ENCODE measurements at regions not wholly inside any gene's neighbourhood (a gene's known extent, or its start where the extent isn't known, plus 50 kb on each side); places are given as distances from the start of the nearest gene placed in this dataset.

DNA sequence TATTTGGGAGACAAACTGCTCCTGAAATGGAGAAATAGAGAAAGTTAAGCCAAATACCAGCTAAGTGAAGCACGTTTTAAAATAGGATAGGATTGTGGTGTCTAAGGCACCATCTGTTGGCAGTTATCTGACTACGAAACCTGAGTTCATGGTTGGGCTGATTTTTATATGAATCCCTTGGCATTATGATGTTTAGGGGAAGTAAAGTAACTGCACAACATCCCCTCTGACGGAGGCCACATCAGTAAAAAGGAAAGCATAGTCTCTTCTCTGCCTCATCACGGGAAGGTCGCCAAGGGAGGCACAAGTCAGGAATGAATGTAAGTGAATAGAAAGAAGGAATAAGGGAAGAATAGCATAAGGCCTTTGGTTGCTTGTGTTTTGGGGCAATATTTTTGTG lies 128.0 kb downstream of the PRRX1 start:
- no peak for TF ChIP-seq EZH2 (IDR thresholded peaks at IDR 0.05; ENCODE audit: borderline replicate concordance, low read length)
- TF ChIP-seq, protein P1, sequence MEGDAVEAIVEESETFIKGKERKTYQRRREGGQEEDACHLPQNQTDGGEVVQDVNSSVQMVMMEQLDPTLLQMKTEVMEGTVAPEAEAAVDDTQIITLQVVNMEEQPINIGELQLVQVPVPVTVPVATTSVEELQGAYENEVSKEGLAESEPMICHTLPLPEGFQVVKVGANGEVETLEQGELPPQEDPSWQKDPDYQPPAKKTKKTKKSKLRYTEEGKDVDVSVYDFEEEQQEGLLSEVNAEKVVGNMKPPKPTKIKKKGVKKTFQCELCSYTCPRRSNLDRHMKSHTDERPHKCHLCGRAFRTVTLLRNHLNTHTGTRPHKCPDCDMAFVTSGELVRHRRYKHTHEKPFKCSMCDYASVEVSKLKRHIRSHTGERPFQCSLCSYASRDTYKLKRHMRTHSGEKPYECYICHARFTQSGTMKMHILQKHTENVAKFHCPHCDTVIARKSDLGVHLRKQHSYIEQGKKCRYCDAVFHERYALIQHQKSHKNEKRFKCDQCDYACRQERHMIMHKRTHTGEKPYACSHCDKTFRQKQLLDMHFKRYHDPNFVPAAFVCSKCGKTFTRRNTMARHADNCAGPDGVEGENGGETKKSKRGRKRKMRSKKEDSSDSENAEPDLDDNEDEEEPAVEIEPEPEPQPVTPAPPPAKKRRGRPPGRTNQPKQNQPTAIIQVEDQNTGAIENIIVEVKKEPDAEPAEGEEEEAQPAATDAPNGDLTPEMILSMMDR (IDR thresholded peaks at IDR 0.05; ENCODE audit: low read length) = no peak

Measured in OCI-LY1 (cell line).